ENCODE measurements at regions not wholly inside any gene's neighbourhood (a gene's known extent, or its start where the extent isn't known, plus 50 kb on each side); places are given as distances from the start of the nearest gene placed in this dataset.

GRCh38 chr12:94091624-94092023 is 56.8 kb upstream of the PLXNC1 start:
- no peak overlapping the region for H3K4me3 ChIP-seq
- no peaks in the 10 kb centered on the region for H3K27me3 ChIP-seq
- no peaks in the 10 kb centered on the region for H3K4me1 ChIP-seq
- no peak for TF ChIP-seq CTCF (IDR thresholded peaks at IDR 0.05)
- H3K36me3 ChIP-seq = no peaks in the 10 kb centered on the region
- no peak for DNase-seq (ENCODE audit: low spot score)
- peak overlapping the region in 1 of 2 donors; percentile 23 for H3K27ac ChIP-seq
- no peaks in the 10 kb centered on the region for H3K9me3 ChIP-seq

- no peaks in the 10 kb centered on the region for H3K27me3 ChIP-seq
- DNase-seq (ENCODE audit: low spot score) = peak; percentile 82
- H3K9me3 ChIP-seq = no peaks in the 10 kb centered on the region
- TF ChIP-seq CTCF (IDR thresholded peaks at IDR 0.05) = no peak
- H3K36me3 ChIP-seq = no peaks in the 10 kb centered on the region
- no peaks in the 10 kb centered on the region for H3K4me1 ChIP-seq
- H3K27ac ChIP-seq = peak overlapping the region in 1 of 2 donors; percentile 23
- no peak overlapping the region for H3K4me3 ChIP-seq
These were observed 55.7 kb upstream of the PLXNC1 start for GRCh38 chr12:94092516-94093241.

GRCh38 chr12:94094700-94095099 is 53.7 kb upstream of the PLXNC1 start:
- Histone ChIP-seq H3K27ac (no peak overlapping the region), H3K4me1 (no peaks in the 10 kb centered on the region), H3K9me3 (no peaks in the 10 kb centered on the region), H3K4me3 (no peak overlapping the region), H3K27me3 (no peaks in the 10 kb centered on the region), H3K36me3 (no peaks in the 10 kb centered on the region)
- no peak for DNase-seq (ENCODE audit: low spot score)
- TF ChIP-seq CTCF (IDR thresholded peaks at IDR 0.05) = no peak

- no peak for DNase-seq (ENCODE audit: low spot score)
- no peaks in the 10 kb centered on the region for H3K36me3 ChIP-seq
- H3K27me3 ChIP-seq = no peaks in the 10 kb centered on the region
- no peak overlapping the region for H3K4me3 ChIP-seq
- TF ChIP-seq CTCF (IDR thresholded peaks at IDR 0.05) = no peak
- H3K4me1 ChIP-seq = no peaks in the 10 kb centered on the region
- no peaks in the 10 kb centered on the region for H3K9me3 ChIP-seq
- H3K27ac ChIP-seq = no peak overlapping the region
These were observed 52.8 kb upstream of the PLXNC1 start for GRCh38 chr12:94095618-94096017.

- H3K9me3 ChIP-seq = no peaks in the 10 kb centered on the region
- H3K4me3 ChIP-seq = no peak overlapping the region
- no peak for TF ChIP-seq CTCF (IDR thresholded peaks at IDR 0.05)
- no peak for DNase-seq (ENCODE audit: low spot score)
- no peaks in the 10 kb centered on the region for H3K36me3 ChIP-seq
- no peak overlapping the region for H3K27ac ChIP-seq
- peaks cover 0 to 15% of the 10 kb centered on the region in 2 donors for H3K4me1 ChIP-seq
- no peaks in the 10 kb centered on the region for H3K27me3 ChIP-seq
These were observed 49.9 kb upstream of the PLXNC1 start for GRCh38 chr12:94098466-94098865.
